Peyer's patch (tissue), 4 donors: ENCODE measurements at regions not wholly inside any gene's neighbourhood (a gene's known extent, or its start where the extent isn't known, plus 50 kb on each side); places are given as distances from the start of the nearest gene placed in this dataset.

Experiments used
- DNase-seq, 3 donors: peaks; one replicate each; pipeline ENCODE4 v3.0.0-alpha.2; 2017 to 2019
- H3K27ac ChIP-seq, 4 donors: fragments of 200-600 bp; sonication (generic); one replicate each; pipeline ENCODE4 v1.5.1; 2016 to 2019
- H3K27me3 ChIP-seq, 2 donors: fragments of 200-600 bp; sonication (generic); one replicate each; pipeline ENCODE4 v1.5.1; 2019
- H3K36me3 ChIP-seq, 3 donors: fragments of 200-600 bp; sonication (generic); one replicate each; pipeline ENCODE4 v1.5.1; 2016 to 2019
- H3K4me1 ChIP-seq, 4 donors: fragments of 200-600 bp; sonication (generic); one replicate each; pipeline ENCODE4 v1.5.1; 2016 to 2019
- H3K4me3 ChIP-seq, 4 donors: fragments of 200-600 bp; sonication (generic); 1 replicate in 3 of 4; 2 replicates in 1 of 4; pipeline ENCODE4 v1.5.1; 2016 to 2019; ENCODE audit warnings: mild to moderate bottlenecking in 1 of 4
- H3K9me3 ChIP-seq, 4 donors: fragments of 200-600 bp; sonication (generic); one replicate each; pipeline ENCODE4 v1.5.1; 2016 to 2019; ENCODE audit warnings: mild to moderate bottlenecking in 1 of 4
- POLR2A ChIP-seq, 2 donors: fragments of 450-650 bp; IDR thresholded peaks; one replicate each; pipeline ENCODE4 v1.5.1; 2017; ENCODE audit warnings: antibody characterized with exemption in 2 of 2, mild to moderate bottlenecking in 2 of 2, moderate library complexity in 2 of 2
- TF ChIP-seq, protein P1 (sequence below), 6 experiments: fragments of 450-650 bp in 4 of 6; fragments of 200-600 bp in 2 of 6; sonication (generic) in 1 of 6; IDR thresholded peaks; one replicate each; pipeline ENCODE4 v1.5.1; 2017 to 2019; ENCODE audit warnings: antibody characterized with exemption in 6 of 6, mild to moderate bottlenecking in 3 of 6, moderate library complexity in 1 of 6

DNA sequence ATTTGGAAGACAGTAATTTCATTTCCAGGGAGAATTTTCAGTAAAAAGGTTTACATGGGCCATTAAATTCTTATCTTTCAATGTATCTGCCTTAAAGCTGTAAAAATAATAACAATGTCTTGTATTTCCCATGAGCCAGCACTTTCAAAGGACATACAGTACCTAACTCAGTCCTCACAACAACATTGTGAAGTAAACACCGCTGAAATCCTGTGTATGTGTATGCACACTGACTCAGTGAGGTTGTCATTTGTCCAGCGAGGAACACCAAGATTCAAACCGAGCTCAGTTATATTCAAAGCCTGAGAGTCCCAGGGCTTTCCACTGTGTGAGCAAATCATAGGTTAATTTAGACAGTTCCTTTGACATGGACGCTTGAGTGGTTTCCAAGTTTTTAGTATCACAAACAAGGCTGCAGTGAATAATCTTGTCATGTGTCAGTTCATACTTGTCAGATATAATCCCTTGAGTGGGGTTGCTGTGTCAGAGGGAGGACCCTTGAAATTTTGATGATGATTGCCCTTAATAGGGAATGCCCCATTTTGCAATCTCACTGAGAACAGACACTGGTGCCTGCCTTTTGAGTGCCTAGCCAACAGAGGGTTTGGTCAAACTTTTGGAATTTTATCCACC is 50.0 kb upstream of the SLC22A23 start:
- no peak for TF ChIP-seq POLR2A (IDR thresholded peaks at IDR 0.05)
- TF ChIP-seq, protein P1, sequence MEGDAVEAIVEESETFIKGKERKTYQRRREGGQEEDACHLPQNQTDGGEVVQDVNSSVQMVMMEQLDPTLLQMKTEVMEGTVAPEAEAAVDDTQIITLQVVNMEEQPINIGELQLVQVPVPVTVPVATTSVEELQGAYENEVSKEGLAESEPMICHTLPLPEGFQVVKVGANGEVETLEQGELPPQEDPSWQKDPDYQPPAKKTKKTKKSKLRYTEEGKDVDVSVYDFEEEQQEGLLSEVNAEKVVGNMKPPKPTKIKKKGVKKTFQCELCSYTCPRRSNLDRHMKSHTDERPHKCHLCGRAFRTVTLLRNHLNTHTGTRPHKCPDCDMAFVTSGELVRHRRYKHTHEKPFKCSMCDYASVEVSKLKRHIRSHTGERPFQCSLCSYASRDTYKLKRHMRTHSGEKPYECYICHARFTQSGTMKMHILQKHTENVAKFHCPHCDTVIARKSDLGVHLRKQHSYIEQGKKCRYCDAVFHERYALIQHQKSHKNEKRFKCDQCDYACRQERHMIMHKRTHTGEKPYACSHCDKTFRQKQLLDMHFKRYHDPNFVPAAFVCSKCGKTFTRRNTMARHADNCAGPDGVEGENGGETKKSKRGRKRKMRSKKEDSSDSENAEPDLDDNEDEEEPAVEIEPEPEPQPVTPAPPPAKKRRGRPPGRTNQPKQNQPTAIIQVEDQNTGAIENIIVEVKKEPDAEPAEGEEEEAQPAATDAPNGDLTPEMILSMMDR (IDR thresholded peaks at IDR 0.05), result no peak
- no peak overlapping the region for H3K27ac ChIP-seq
- no peak for DNase-seq
- H3K4me3 ChIP-seq, result no peak overlapping the region
- no peaks in the 10 kb centered on the region for H3K4me1 ChIP-seq
- H3K36me3 ChIP-seq, result no peaks in the 10 kb centered on the region
- H3K27me3 ChIP-seq, result no peaks in the 10 kb centered on the region
- no peaks in the 10 kb centered on the region for H3K9me3 ChIP-seq
